ENCODE measurements at regions not wholly inside any gene's neighbourhood (a gene's known extent, or its start where the extent isn't known, plus 50 kb on each side); places are given as distances from the start of the nearest gene placed in this dataset.

- TF ChIP-seq EP300 (IDR thresholded peaks at IDR 0.05) (no peak), CTCF (IDR thresholded peaks at IDR 0.05) (no peak)
Observed at GRCh38 chr10:22831586-22831985, 96.3 kb upstream of the ARMC3 start.

Measured in stomach (tissue), 4 donors.